GM12878 (cell line): ENCODE measurements at regions not wholly inside any gene's neighbourhood (a gene's known extent, or its start where the extent isn't known, plus 50 kb on each side); places are given as distances from the start of the nearest gene placed in this dataset.

ENCODE experiments used
- ATAC-seq: fragments of 200-7000 bp; cut with Tn5 transposase; 3 replicates; pipeline ENCODE4 v1.9.1; 2020; ENCODE audit warnings: mild to moderate bottlenecking, moderate library complexity
- BruUV-seq: library from RNA; stranded (reverse); fragments of 400-500 nt; replicated peaks from 2 replicates; lab custom pipeline; 2021; lab: Mats Ljungman, UMichigan
- CTCF ChIA-PET: fragments of 300-600 bp; sonication (Branson Sonifier 250); formaldehyde crosslinking; extraction: SDS; loops from one replicate; lab custom pipeline; 2021; ENCODE audit warnings: inconsistent platforms; lab: Yijun Ruan, JAX
- POLR2A ChIA-PET: fragments of 350-600 bp; formaldehyde crosslinking; extraction: SDS; loops from one replicate; lab custom pipeline; 2021; ENCODE audit warnings: inconsistent platforms; lab: Charles Lee
- RAD21 ChIA-PET: fragments of 300-600 bp; sonication (Branson Sonifier 250); formaldehyde crosslinking; loops from one replicate; lab custom pipeline; 2023; ENCODE audit warnings: antibody characterized with exemption; ENCODE audit not compliant: unreplicated experiment; lab: Charles Lee
- SMC1A ChIA-PET: fragments of 300-600 bp; sonication (Branson Sonifier 250); formaldehyde crosslinking; loops from one replicate; lab custom pipeline; 2023; ENCODE audit not compliant: unreplicated experiment, uncharacterized antibody; lab: Charles Lee
- DNase-seq: peaks from one replicate; pipeline ENCODE4 v3.0.0-alpha.2; 2011; ENCODE audit warnings: low read depth, low spot score
- FAIRE-seq: peaks from 3 replicates; lab custom pipeline; 2011; peaks lifted over from hg19 to GRCh38; lab: Jason Lieb, UNC
- H2AFZ ChIP-seq: 2 replicates; pipeline ENCODE4 v1.6.0; 2011; ENCODE audit warnings: low read depth, low read length, control low read depth; ENCODE audit not compliant: control insufficient read depth
- H3K27ac ChIP-seq: 2 replicates; pipeline ENCODE4 v1.5.1; 2011; ENCODE audit warnings: control low read depth; ENCODE audit not compliant: control insufficient read depth, insufficient read depth
- H3K27me3 ChIP-seq, 2 experiments: replicated peaks in 1 of 2; 2 replicates each; pipeline versions ENCODE4 v1.6.0 to v1.6.1; 2011; ENCODE audit warnings: low read length in 1 of 2; ENCODE audit not compliant: control insufficient read depth in 2 of 2, insufficient read depth in 2 of 2
- H3K36me3 ChIP-seq, 2 experiments: 2 replicates each; pipeline ENCODE4 v1.5.1; 2011; ENCODE audit warnings: low read length in 1 of 2; ENCODE audit not compliant: control insufficient read depth in 2 of 2, insufficient read depth in 2 of 2
- H3K4me1 ChIP-seq: 2 replicates; pipeline ENCODE4 v1.6.1; 2011; ENCODE audit warnings: mild to moderate bottlenecking, low read length, moderate library complexity, mixed read lengths; ENCODE audit not compliant: control insufficient read depth, insufficient read depth
- H3K4me2 ChIP-seq: 2 replicates; pipeline ENCODE4 v1.6.0; 2011; ENCODE audit warnings: control low read depth; ENCODE audit not compliant: control insufficient read depth, insufficient read depth
- H3K4me3 ChIP-seq: fragments of 200-600 bp; sonication (generic); 2 replicates; pipeline ENCODE4 v1.5.1; 2016
- H3K79me2 ChIP-seq: 2 replicates; pipeline ENCODE4 v1.6.0; 2011; ENCODE audit warnings: low read length; ENCODE audit not compliant: control insufficient read depth, insufficient read depth
- H3K9ac ChIP-seq: 2 replicates; pipeline ENCODE4 v1.8.0; 2011; ENCODE audit warnings: low read length, control low read depth, mixed read lengths; ENCODE audit not compliant: control insufficient read depth, insufficient read depth
- H3K9me3 ChIP-seq: replicated peaks from 3 replicates; pipeline ENCODE4 v1.5.1; 2011; ENCODE audit warnings: mild to moderate bottlenecking, low read length; ENCODE audit not compliant: control insufficient read depth, insufficient read depth
- H4K20me1 ChIP-seq: 2 replicates; pipeline ENCODE4 v1.6.0; 2011; ENCODE audit not compliant: control insufficient read depth, insufficient read depth
- CREM ChIP-seq: IDR thresholded peaks from 2 replicates; pipeline ENCODE4 v1.6.1; 2014; ENCODE audit warnings: antibody characterized with exemption, low read depth
- MYC ChIP-seq: IDR thresholded peaks from 2 replicates; pipeline ENCODE4 v1.6.1; 2011; ENCODE audit warnings: mild to moderate bottlenecking, low read length, moderate library complexity, inconsistent platforms; ENCODE audit not compliant: insufficient read depth, insufficient replicate concordance, insufficient read length, severe bottlenecking
- SIN3A ChIP-seq: IDR thresholded peaks from 2 replicates; pipeline ENCODE4 v1.6.1; 2012; ENCODE audit warnings: low read depth, low read length, improper control_type of control experiment
- WGBS: methylation state at CpG from one replicate; pipeline ENCODE4 v1.1.6; 2016; ENCODE audit warnings: low lambda C conversion rate; ENCODE audit not compliant: insufficient replicate concordance, insufficient coverage; ENCODE audit errors: missing lambda C conversion rate; 5-methylcytosine and 5-hydroxymethylcytosine counted together
- in situ Hi-C: fragments of 300-500 bp; cut with MboI; formaldehyde crosslinking; loops from 9 replicates; pipeline ENCODE4 v1.14.3; 2018; ENCODE audit warnings: mixed read lengths
- intact Hi-C: fragments of 100-400 bp; cut with micrococcal nuclease; formaldehyde crosslinking; loops from one replicate; pipeline ENCODE4 v1.14.2; 2022; ENCODE audit not compliant: unreplicated experiment
- TF ChIP-seq, protein P1 (sequence below): IDR thresholded peaks from 2 replicates; pipeline ENCODE4 v1.6.1; 2012; ENCODE audit warnings: low read length, inconsistent platforms

DNA sequence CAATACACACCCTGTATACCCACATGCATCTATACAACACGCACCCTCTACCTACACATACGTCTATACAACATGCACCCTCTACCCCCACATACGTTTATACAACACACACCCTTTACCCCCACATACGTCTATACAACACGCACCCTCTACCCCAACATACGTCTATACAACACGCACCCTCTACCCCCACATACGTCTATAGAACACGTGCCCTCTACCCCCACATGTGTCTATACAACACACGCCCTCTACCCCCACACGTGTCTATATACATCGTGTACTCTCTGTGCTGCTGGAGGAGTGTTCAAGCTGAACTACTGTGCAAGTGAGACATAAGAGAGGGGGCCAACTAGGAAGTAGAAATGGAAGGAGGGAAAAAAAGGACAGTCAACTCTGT is 621.7 kb upstream of the HS6ST1 start:
- Histone ChIP-seq H3K4me3 (no peak overlapping the region), H3K27me3 (no peaks in the 10 kb centered on the region), H4K20me1 (no peaks in the 10 kb centered on the region), H2AFZ (no peak overlapping the region), H3K36me3 (no peaks in the 10 kb centered on the region), H3K4me2 (no peak overlapping the region), H3K9ac (no peak overlapping the region), H3K79me2 (no peaks in the 10 kb centered on the region), H3K9me3 (no peaks in the 10 kb centered on the region), H3K4me1 (no peaks in the 10 kb centered on the region), H3K27ac (no peak overlapping the region)
- ChIA-PET POLR2A (no interaction called here), CTCF (no interaction called here), RAD21 (no interaction called here), SMC1A (no interaction called here)
- WGBS, result 50% methylated on average over 12 of the region's 12 CpGs
- in situ Hi-C loops (no loop called here), intact Hi-C loops (no loop called here)
- TF ChIP-seq CREM, result no peak
- no peak for TF ChIP-seq SIN3A
- TF ChIP-seq MYC, result no peak
- ATAC-seq (no peak), DNase-seq (no peak), FAIRE-seq (no peak)
- BruUV-seq, result no TSS peak

DNA sequence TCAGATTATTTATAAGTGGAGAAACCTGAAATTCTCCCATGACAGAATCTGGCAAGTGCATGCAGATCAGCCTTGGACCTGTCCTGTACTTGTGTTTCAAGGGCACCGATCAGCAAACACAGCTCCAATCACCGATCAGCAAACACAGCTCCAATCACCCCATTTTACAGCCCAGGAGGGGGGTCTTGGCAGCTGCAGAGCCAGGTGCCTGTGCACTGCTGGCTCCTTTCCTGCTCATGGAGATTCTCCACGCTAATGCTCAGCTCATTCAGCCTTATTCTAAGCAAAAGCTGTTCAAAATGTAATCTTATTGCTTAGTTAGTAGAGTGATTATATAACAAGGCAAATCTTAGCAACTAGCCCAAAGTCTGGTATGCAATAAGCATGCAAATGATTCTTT is 623.1 kb upstream of the HS6ST1 start:
- ChIA-PET CTCF (no interaction called here), RAD21 (no interaction called here), SMC1A (no interaction called here), POLR2A (no interaction called here)
- no peak overlapping the region for H3K4me2 ChIP-seq
- no peaks in the 10 kb centered on the region for H3K79me2 ChIP-seq
- TF ChIP-seq, protein P1, sequence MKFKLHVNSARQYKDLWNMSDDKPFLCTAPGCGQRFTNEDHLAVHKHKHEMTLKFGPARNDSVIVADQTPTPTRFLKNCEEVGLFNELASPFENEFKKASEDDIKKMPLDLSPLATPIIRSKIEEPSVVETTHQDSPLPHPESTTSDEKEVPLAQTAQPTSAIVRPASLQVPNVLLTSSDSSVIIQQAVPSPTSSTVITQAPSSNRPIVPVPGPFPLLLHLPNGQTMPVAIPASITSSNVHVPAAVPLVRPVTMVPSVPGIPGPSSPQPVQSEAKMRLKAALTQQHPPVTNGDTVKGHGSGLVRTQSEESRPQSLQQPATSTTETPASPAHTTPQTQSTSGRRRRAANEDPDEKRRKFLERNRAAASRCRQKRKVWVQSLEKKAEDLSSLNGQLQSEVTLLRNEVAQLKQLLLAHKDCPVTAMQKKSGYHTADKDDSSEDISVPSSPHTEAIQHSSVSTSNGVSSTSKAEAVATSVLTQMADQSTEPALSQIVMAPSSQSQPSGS, result no peak
- no peak for ATAC-seq
- BruUV-seq, result no TSS peak
- no peak for DNase-seq
- H3K4me3 ChIP-seq, result no peak overlapping the region
- no peaks in the 10 kb centered on the region for H3K36me3 ChIP-seq
- H3K4me1 ChIP-seq, result no peaks in the 10 kb centered on the region
- FAIRE-seq, result no peak
- no peak overlapping the region for H3K9ac ChIP-seq
- H4K20me1 ChIP-seq, result no peaks in the 10 kb centered on the region
- no peaks in the 10 kb centered on the region for H3K9me3 ChIP-seq
- no peak overlapping the region for H3K27ac ChIP-seq
- whole genome bisulfite sequencing, result 10% methylated on average over 3 of the region's 3 CpGs
- H3K27me3 ChIP-seq, result no peaks in the 10 kb centered on the region
- intact Hi-C loops, result no loop called here
- in situ Hi-C loops, result no loop called here
- H2AFZ ChIP-seq, result no peak overlapping the region
